Upper lobe of left lung (tissue), 4 donors: ENCODE measurements at regions not wholly inside any gene's neighbourhood (a gene's known extent, or its start where the extent isn't known, plus 50 kb on each side); places are given as distances from the start of the nearest gene placed in this dataset.

ENCODE experiments used
- CTCF ChIP-seq, 6 experiments: fragments of 450-650 bp in 4 of 6; fragments of 200-600 bp in 2 of 6; sonication (generic) in 2 of 6; IDR thresholded peaks; one replicate each; pipeline ENCODE4 v1.5.1; 2016 to 2019; ENCODE audit warnings: antibody characterized with exemption in 6 of 6
- EP300 ChIP-seq, 4 donors: sonication (generic); formaldehyde crosslinking; IDR thresholded peaks; one replicate each; pipeline ENCODE4 v1.5.1; 2017; ENCODE audit warnings: antibody characterized with exemption in 4 of 4, control low read depth in 2 of 4
- POLR2A ChIP-seq, 4 donors: fragments of 450-650 bp; IDR thresholded peaks; one replicate each; pipeline ENCODE4 v1.5.1; 2016 to 2017; ENCODE audit warnings: antibody characterized with exemption in 4 of 4, mild to moderate bottlenecking in 2 of 4
- POLR2AphosphoS5 ChIP-seq, 2 donors: sonication (generic); formaldehyde crosslinking; IDR thresholded peaks; one replicate each; pipeline ENCODE4 v1.5.1; 2017; ENCODE audit warnings: antibody characterized with exemption in 2 of 2

GRCh38 chr1:116821763-116822162, 67.5 kb downstream of the CD2 start:
- TF ChIP-seq POLR2A (IDR thresholded peaks at IDR 0.05), result no peak
- no peak for TF ChIP-seq CTCF (IDR thresholded peaks at IDR 0.05)
- TF ChIP-seq EP300 (IDR thresholded peaks at IDR 0.05), result no peak
- no peak for TF ChIP-seq POLR2AphosphoS5 (IDR thresholded peaks at IDR 0.05)
